RWPE1 (cell line): ENCODE measurements at regions not wholly inside any gene's neighbourhood (a gene's known extent, or its start where the extent isn't known, plus 50 kb on each side); places are given as distances from the start of the nearest gene placed in this dataset.
A peak's percentile ranks its signal among the peaks of the same experiment; 100 is the strongest.

Experiments
- CTCF ChIA-PET: fragments of 350-600 bp; sonication (Branson Sonifier 250); formaldehyde crosslinking; extraction: SDS; loops from one replicate; lab custom pipeline; 2021; lab: Yijun Ruan, JAX
- POLR2A ChIA-PET: fragments of 400-600 bp; formaldehyde crosslinking; extraction: SDS; loops from one replicate; lab custom pipeline; 2020; ENCODE audit warnings: antibody characterized with exemption; ENCODE audit not compliant: low non-redundant PET; lab: Yijun Ruan, JAX
- DNase-seq: peaks from one replicate; pipeline ENCODE4 v3.0.0; 2012; ENCODE audit warnings: low spot score
- H3K27ac ChIP-seq: fragments of 450-650 bp; 2 replicates; pipeline ENCODE4 v1.5.1; 2017
- CTCF ChIP-seq: fragments of 450-650 bp; conservative IDR thresholded peaks from 2 replicates; pipeline ENCODE4 v1.5.1; 2017; ENCODE audit warnings: low read depth, mild to moderate bottlenecking

DNA sequence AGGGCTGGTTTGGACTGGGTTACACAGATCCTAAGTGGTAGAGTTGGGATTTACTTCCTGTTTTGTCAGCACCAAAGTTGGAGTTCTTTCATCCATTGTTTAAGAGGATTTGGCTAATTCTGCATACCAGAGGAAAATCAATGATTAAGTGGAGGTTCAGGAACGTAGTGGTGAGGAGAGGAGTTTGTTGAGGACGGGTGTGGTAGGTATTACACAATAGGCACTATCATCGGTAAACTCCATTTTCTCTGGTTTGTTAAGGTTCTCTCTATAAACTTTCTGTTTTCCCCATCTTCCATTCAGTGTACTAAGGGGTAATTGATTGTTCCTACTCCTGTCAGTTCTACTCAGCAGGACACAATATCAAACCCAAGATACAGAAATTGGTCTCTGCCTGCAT, 107.5 kb upstream of the VCX2 start:
- no peak for TF ChIP-seq CTCF
- CTCF ChIA-PET = interaction anchor here (0.5 kb wide), 1 partner anchor 1021 kb away, joined by 3 read pairs; no protein-coding TSS in a partner anchor
- no peak for DNase-seq
- no peak overlapping the region for H3K27ac ChIP-seq
- POLR2A ChIA-PET = no interaction called here

GRCh38 chrX:8279323-8279722, 108.3 kb upstream of the VCX2 start:
- TF ChIP-seq CTCF = no peak
- no peak overlapping the region for H3K27ac ChIP-seq
- CTCF ChIA-PET = no interaction called here
- POLR2A ChIA-PET = no interaction called here
- DNase-seq = no peak

GRCh38 chrX:8284131-8284530, 113.1 kb upstream of the VCX2 start:
- POLR2A ChIA-PET = no interaction called here
- CTCF ChIA-PET = no interaction called here
- no peak for DNase-seq
- no peak for TF ChIP-seq CTCF
- H3K27ac ChIP-seq = no peak overlapping the region

GRCh38 chrX:8288590-8288989, 117.5 kb upstream of the VCX2 start:
- ChIA-PET CTCF (no interaction called here), POLR2A (no interaction called here)
- peak; percentile 4 for DNase-seq
- no peak overlapping the region for H3K27ac ChIP-seq
- no peak for TF ChIP-seq CTCF

GRCh38 chrX:8289523-8289922, 118.5 kb upstream of the VCX2 start:
- no peak overlapping the region for H3K27ac ChIP-seq
- DNase-seq = no peak
- ChIA-PET CTCF (no interaction called here), POLR2A (no interaction called here)
- TF ChIP-seq CTCF = no peak

DNA sequence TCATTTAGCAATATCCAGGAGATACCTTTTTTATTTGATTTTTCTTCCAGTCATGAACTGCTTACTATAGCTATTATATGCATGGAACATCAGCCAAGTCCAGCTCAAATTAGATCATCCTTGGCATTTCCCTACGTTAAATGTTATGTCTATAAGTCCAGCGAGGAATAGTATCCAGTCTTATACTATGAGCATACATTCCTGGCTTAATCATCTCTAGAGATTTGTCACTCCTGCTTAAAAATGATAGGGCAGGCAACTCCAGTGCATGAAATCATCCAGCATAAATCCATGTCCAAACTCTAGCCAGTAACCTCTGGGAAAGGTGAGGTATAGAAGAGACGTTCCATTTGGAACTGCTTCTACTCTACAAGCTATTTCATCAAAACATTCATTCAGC, 126.7 kb upstream of the VCX2 start:
- ChIA-PET POLR2A (no interaction called here), CTCF (interaction anchor here (0.5 kb wide), 1 partner anchor 302 kb away, joined by 3 read pairs; no protein-coding TSS in a partner anchor)
- TF ChIP-seq CTCF = no peak
- no peak for DNase-seq
- no peak overlapping the region for H3K27ac ChIP-seq

DNA sequence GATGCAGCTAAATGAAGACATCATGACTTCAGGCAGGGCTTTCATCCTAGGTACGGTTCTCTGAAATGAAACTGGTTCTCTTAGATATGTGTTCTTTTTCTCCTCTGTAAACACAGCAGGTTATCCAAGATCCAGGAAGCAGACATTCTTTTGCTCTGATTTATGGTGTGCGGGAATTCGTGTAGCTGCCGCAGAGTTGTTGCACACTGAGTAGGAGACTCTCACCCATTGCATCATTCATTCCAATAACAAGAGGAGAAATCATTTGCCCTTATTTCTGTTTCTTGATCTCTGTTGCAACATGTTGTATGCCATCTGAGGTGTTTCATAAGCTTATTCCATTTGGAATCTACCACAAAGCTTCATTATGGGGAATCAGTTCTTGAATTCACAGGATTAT, 133.6 kb upstream of the VCX2 start:
- no peak for TF ChIP-seq CTCF
- ChIA-PET CTCF (no interaction called here), POLR2A (no interaction called here)
- H3K27ac ChIP-seq = no peak overlapping the region
- no peak for DNase-seq
